ENCODE measurements at regions not wholly inside any gene's neighbourhood (a gene's known extent, or its start where the extent isn't known, plus 50 kb on each side); places are given as distances from the start of the nearest gene placed in this dataset.

DNA sequence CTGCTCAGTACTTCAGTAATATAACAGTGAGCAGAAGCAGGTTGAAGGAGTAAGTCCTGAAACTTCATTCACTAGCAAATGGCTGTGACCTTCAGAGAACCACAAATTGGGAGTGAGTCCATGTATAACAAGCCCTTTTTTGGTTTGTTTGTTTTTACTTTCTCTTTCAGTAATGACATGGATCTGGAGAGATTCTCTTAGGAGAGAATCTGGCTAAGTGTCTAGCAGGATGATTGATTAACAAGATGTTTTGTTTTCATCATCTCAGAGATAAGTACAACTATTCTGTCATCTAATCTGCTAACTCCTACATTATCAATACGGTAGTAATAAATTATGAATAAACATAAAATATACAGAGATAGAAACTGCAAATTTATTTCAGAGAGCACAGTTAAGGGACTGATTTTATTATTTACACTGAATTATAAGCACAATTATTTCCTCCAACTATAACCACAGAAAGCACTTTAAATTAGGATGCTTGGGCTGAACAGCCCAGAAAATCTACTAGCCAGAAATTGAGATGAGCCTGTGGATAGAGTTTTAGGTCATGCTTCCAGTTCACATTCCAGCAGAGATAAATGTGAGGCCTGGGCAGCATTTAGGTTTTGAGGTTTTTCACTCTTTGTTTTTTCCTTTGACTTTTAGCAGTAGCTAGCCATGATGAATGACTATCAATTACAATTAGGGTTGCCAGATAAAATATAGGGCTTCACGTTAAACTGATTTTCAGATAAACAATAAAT is 429.3 kb upstream of the FAT3 start (continued):
- TF ChIP-seq, protein P1, sequence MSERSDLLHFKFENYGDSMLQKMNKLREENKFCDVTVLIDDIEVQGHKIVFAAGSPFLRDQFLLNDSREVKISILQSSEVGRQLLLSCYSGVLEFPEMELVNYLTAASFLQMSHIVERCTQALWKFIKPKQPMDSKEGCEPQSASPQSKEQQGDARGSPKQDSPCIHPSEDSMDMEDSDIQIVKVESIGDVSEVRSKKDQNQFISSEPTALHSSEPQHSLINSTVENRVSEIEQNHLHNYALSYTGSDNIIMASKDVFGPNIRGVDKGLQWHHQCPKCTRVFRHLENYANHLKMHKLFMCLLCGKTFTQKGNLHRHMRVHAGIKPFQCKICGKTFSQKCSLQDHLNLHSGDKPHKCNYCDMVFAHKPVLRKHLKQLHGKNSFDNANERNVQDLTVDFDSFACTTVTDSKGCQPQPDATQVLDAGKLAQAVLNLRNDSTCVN (tag by site-specific recombination; optimal IDR thresholded peaks at IDR 0.05) = no peak
- 0 out of 2 replicates have a peak, but pooled peaks have one; percentile 57 for TF ChIP-seq ZEB2 (tag by site-specific recombination; IDR thresholded peaks at IDR 0.05)

DNA sequence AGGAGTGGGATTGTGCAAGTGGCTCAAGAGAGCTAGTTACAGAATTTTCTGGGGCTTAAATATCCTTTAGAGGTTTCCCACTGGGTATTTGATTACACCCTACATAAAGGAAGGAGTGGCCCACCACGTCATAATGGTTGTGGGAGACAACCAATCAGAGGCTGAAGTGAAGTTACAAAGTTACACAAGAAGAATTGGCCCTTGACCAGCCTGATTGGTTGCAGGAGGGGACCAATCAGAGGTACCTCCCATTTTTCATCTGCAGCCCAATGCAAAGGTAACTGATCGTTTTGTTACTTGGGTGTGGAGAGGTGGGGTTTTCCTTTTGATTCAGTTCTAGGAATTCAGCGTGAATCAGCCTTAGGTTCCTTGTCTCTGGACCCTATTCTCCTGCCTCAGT is 430.5 kb upstream of the FAT3 start:
- Histone ChIP-seq H3K36me3 (ENCODE audit: control insufficient read depth in 2 of 2, insufficient read depth in 1 of 2, low read length in 2 of 2) (no peaks in the 10 kb centered on the region), H3K4me3 (ENCODE audit: low read depth, low read length) (no peak overlapping the region), H3K27ac (ENCODE audit: extremely low read depth, low read depth, low read length) (no peak overlapping the region), H3K4me1 (ENCODE audit: control insufficient read depth, insufficient read depth, low read length) (no peaks in the 10 kb centered on the region; the same call in 1 of the 2 replicates), H3K9me3 (ENCODE audit: control insufficient read depth, insufficient read depth, low read depth, low read length) (no peaks in the 10 kb centered on the region)
- POLR2A ChIA-PET = no interaction called here
- TF ChIP-seq ZNF341 (tag by site-specific recombination; IDR thresholded peaks at IDR 0.05; ENCODE audit: low read depth) (no peak), KLF7 (tag by site-specific recombination; IDR thresholded peaks at IDR 0.05; ENCODE audit: borderline replicate concordance) (no peak), ZNF624 (tag by site-specific recombination; IDR thresholded peaks at IDR 0.05) (no peak), ZNF621 (tag by site-specific recombination; IDR thresholded peaks at IDR 0.05) (no peak), ZNF776 (tag by site-specific recombination; IDR thresholded peaks at IDR 0.05; ENCODE audit: borderline replicate concordance) (no peak), ZNF610 (tag by site-specific recombination; IDR thresholded peaks at IDR 0.05; ENCODE audit: borderline replicate concordance) (no peak), SETDB1 (IDR thresholded peaks at IDR 0.05; ENCODE audit: insufficient read length, low read length) (no peak), HOXC10 (CRISPR knock-in tag; IDR thresholded peaks at IDR 0.05) (no peak), SP3 (tag by site-specific recombination; IDR thresholded peaks at IDR 0.05) (no peak), KLF1 (tag by site-specific recombination; IDR thresholded peaks at IDR 0.05) (no peak)
- TF ChIP-seq, protein P2, sequence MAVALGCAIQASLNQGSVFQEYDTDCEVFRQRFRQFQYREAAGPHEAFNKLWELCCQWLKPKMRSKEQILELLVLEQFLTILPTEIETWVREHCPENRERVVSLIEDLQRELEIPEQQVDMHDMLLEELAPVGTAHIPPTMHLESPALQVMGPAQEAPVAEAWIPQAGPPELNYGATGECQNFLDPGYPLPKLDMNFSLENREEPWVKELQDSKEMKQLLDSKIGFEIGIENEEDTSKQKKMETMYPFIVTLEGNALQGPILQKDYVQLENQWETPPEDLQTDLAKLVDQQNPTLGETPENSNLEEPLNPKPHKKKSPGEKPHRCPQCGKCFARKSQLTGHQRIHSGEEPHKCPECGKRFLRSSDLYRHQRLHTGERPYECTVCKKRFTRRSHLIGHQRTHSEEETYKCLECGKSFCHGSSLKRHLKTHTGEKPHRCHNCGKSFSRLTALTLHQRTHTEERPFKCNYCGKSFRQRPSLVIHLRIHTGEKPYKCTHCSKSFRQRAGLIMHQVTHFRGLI (tag by site-specific recombination; IDR thresholded peaks at IDR 0.05) = no peak
- CTCF ChIA-PET = interaction anchor here (0.6 kb wide), 2 partner anchors 446 to 1337 kb away, joined by 3 read pairs; no protein-coding TSS in a partner anchor

DNA sequence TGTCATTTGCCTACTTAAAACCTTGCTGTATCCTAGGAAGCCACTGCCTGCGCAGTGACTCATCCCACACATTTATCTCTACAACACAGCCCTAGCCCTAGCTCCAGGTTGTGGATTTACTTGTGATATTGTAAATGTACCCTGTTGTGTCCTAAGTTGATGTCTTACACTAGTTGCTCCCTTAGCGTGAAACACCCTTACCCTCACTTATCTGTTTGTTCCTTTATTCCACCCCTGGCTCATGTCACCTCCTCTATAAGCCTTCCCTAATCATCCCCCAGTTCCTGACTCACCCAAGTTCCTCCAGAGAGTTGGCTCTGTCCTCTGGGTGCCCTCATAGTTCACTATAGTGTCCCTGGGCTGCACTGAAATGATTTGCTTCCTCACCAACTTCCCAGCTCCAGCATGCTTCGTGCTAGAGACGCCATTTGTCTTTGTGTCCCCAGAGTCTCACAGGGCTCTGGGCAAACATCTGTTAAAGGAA is 431.8 kb upstream of the FAT3 start:
- no peak overlapping the region for H3K4me3 ChIP-seq (ENCODE audit: low read depth, low read length)
- no peaks in the 10 kb centered on the region for H3K36me3 ChIP-seq (ENCODE audit: control insufficient read depth in 2 of 2, insufficient read depth in 1 of 2, low read length in 2 of 2)
- H3K9me3 ChIP-seq (ENCODE audit: control insufficient read depth, insufficient read depth, low read depth, low read length) = no peaks in the 10 kb centered on the region
- TF ChIP-seq GLI4 (tag by site-specific recombination; IDR thresholded peaks at IDR 0.05) = no peak
- TF ChIP-seq, protein P3, sequence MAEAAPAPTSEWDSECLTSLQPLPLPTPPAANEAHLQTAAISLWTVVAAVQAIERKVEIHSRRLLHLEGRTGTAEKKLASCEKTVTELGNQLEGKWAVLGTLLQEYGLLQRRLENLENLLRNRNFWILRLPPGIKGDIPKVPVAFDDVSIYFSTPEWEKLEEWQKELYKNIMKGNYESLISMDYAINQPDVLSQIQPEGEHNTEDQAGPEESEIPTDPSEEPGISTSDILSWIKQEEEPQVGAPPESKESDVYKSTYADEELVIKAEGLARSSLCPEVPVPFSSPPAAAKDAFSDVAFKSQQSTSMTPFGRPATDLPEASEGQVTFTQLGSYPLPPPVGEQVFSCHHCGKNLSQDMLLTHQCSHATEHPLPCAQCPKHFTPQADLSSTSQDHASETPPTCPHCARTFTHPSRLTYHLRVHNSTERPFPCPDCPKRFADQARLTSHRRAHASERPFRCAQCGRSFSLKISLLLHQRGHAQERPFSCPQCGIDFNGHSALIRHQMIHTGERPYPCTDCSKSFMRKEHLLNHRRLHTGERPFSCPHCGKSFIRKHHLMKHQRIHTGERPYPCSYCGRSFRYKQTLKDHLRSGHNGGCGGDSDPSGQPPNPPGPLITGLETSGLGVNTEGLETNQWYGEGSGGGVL (tag by site-specific recombination; IDR thresholded peaks at IDR 0.05) = no peak
- TF ChIP-seq ZNF112 (tag by site-specific recombination; IDR thresholded peaks at IDR 0.05) = no peak
- no peak for TF ChIP-seq SP3 (tag by site-specific recombination; IDR thresholded peaks at IDR 0.05)
- TF ChIP-seq, protein P4, sequence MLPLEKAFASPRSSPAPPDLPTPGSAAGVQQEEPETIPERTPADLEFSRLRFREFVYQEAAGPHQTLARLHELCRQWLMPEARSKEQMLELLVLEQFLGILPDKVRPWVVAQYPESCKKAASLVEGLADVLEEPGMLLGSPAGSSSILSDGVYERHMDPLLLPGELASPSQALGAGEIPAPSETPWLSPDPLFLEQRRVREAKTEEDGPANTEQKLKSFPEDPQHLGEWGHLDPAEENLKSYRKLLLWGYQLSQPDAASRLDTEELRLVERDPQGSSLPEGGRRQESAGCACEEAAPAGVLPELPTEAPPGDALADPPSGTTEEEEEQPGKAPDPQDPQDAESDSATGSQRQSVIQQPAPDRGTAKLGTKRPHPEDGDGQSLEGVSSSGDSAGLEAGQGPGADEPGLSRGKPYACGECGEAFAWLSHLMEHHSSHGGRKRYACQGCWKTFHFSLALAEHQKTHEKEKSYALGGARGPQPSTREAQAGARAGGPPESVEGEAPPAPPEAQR (tag by site-specific recombination; IDR thresholded peaks at IDR 0.05) = no peak
- TF ChIP-seq ZNF404 (tag by site-specific recombination; IDR thresholded peaks at IDR 0.05) = no peak
- TF ChIP-seq ZNF529 (tag by site-specific recombination; IDR thresholded peaks at IDR 0.05; ENCODE audit: insufficient replicate concordance) = no peak
- no peak for TF ChIP-seq MYNN (tag by site-specific recombination; IDR thresholded peaks at IDR 0.05; ENCODE audit: borderline replicate concordance)
- no peak for TF ChIP-seq MZF1 (tag by site-specific recombination; IDR thresholded peaks at IDR 0.05; ENCODE audit: borderline replicate concordance)
- TF ChIP-seq, protein P5, sequence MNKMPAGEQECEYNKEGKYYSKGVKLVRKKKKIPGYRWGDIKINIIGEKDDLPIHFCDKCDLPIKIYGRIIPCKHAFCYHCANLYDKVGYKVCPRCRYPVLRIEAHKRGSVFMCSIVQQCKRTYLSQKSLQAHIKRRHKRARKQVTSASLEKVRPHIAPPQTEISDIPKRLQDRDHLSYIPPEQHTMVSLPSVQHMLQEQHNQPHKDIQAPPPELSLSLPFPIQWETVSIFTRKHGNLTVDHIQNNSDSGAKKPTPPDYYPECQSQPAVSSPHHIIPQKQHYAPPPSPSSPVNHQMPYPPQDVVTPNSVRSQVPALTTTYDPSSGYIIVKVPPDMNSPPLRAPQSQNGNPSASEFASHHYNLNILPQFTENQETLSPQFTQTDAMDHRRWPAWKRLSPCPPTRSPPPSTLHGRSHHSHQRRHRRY (tag by site-specific recombination; IDR thresholded peaks at IDR 0.05) = no peak
- TF ChIP-seq, protein P6, sequence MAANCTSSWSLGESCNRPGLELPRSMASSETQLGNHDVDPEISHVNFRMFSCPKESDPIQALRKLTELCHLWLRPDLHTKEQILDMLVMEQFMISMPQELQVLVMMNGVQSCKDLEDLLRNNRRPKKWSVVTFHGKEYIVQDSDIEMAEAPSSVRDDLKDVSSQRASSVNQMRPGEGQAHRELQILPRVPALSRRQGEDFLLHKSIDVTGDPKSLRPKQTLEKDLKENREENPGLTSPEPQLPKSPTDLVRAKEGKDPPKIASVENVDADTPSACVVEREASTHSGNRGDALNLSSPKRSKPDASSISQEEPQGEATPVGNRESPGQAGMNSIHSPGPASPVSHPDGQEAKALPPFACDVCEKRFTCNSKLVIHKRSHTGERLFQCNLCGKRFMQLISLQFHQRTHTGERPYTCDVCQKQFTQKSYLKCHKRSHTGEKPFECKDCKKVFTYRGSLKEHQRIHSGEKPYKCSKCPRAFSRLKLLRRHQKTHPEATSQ (tag by site-specific recombination; IDR thresholded peaks at IDR 0.05) = no peak
- ChIA-PET CTCF (no interaction called here), POLR2A (no interaction called here)
- no peak overlapping the region for H3K27ac ChIP-seq (ENCODE audit: extremely low read depth, low read depth, low read length)
- no peaks in the 10 kb centered on the region; the same call in 1 of the 2 replicates for H3K4me1 ChIP-seq (ENCODE audit: control insufficient read depth, insufficient read depth, low read length)
